ENCODE measurements at regions not wholly inside any gene's neighbourhood (a gene's known extent, or its start where the extent isn't known, plus 50 kb on each side); places are given as distances from the start of the nearest gene placed in this dataset.

GRCh38 chr4:164307262-164307661, 446.7 kb upstream of the SMIM31 start:
- TF ChIP-seq EZH2phosphoT487 (IDR thresholded peaks at IDR 0.05; ENCODE audit: low read length) (no peak), EZH2 (optimal IDR thresholded peaks at IDR 0.05; ENCODE audit: low read depth, low read length) (no peak)
- TF ChIP-seq, protein P1, sequence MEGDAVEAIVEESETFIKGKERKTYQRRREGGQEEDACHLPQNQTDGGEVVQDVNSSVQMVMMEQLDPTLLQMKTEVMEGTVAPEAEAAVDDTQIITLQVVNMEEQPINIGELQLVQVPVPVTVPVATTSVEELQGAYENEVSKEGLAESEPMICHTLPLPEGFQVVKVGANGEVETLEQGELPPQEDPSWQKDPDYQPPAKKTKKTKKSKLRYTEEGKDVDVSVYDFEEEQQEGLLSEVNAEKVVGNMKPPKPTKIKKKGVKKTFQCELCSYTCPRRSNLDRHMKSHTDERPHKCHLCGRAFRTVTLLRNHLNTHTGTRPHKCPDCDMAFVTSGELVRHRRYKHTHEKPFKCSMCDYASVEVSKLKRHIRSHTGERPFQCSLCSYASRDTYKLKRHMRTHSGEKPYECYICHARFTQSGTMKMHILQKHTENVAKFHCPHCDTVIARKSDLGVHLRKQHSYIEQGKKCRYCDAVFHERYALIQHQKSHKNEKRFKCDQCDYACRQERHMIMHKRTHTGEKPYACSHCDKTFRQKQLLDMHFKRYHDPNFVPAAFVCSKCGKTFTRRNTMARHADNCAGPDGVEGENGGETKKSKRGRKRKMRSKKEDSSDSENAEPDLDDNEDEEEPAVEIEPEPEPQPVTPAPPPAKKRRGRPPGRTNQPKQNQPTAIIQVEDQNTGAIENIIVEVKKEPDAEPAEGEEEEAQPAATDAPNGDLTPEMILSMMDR (IDR thresholded peaks at IDR 0.05; ENCODE audit: low read length): no peak
- no peaks in the 10 kb centered on the region for H3K9me2 ChIP-seq (replicated peaks; ENCODE audit: insufficient read depth, low read length)
- H3K4me1 ChIP-seq (ENCODE audit: low read length): no peaks in the 10 kb centered on the region
- no peak overlapping the region for H3K9ac ChIP-seq (ENCODE audit: low read length)
- H3K79me2 ChIP-seq (ENCODE audit: low read length): no peaks in the 10 kb centered on the region
- no peaks in the 10 kb centered on the region for H3F3A ChIP-seq (ENCODE audit: insufficient read depth, low read length)
- H2AFZ ChIP-seq (ENCODE audit: low read length): no peak overlapping the region
- no peaks in the 10 kb centered on the region for H3K9me3 ChIP-seq (replicated peaks; ENCODE audit: insufficient read depth, low read length)
- H3K36me3 ChIP-seq (replicated peaks; ENCODE audit: insufficient read depth, low read length): no peaks in the 10 kb centered on the region
- H4K20me1 ChIP-seq (ENCODE audit: insufficient read depth, low read length): no peaks in the 10 kb centered on the region
- no peak overlapping the region for H3K4me3 ChIP-seq (ENCODE audit: low read length)
- no peaks in the 10 kb centered on the region for H3K27me3 ChIP-seq (replicated peaks; ENCODE audit: insufficient read depth, low read length)
- H3K4me2 ChIP-seq (ENCODE audit: low read depth, low read length): no peak overlapping the region
- DNase-seq: no peak
- no peak overlapping the region for H3K27ac ChIP-seq (ENCODE audit: low read length)

- H3K4me2 ChIP-seq (ENCODE audit: low read depth, low read length): no peak overlapping the region
- H3K9ac ChIP-seq (ENCODE audit: low read length): no peak overlapping the region
- H3K27me3 ChIP-seq (replicated peaks; ENCODE audit: insufficient read depth, low read length): no peaks in the 10 kb centered on the region
- H3K4me1 ChIP-seq (ENCODE audit: low read length): no peaks in the 10 kb centered on the region
- H4K20me1 ChIP-seq (ENCODE audit: insufficient read depth, low read length): no peaks in the 10 kb centered on the region
- no peaks in the 10 kb centered on the region for H3K9me3 ChIP-seq (replicated peaks; ENCODE audit: insufficient read depth, low read length)
- no peak overlapping the region for H3K4me3 ChIP-seq (ENCODE audit: low read length)
- H3K9me2 ChIP-seq (replicated peaks; ENCODE audit: insufficient read depth, low read length): no peaks in the 10 kb centered on the region
- H3K36me3 ChIP-seq (replicated peaks; ENCODE audit: insufficient read depth, low read length): no peaks in the 10 kb centered on the region
- H3F3A ChIP-seq (ENCODE audit: insufficient read depth, low read length): no peaks in the 10 kb centered on the region
- no peak overlapping the region for H3K27ac ChIP-seq (ENCODE audit: low read length)
- no peak for DNase-seq
- H2AFZ ChIP-seq (ENCODE audit: low read length): no peak overlapping the region
- no peaks in the 10 kb centered on the region for H3K79me2 ChIP-seq (ENCODE audit: low read length)
- TF ChIP-seq, protein P1 (IDR thresholded peaks at IDR 0.05; ENCODE audit: low read length): no peak
- TF ChIP-seq EZH2 (optimal IDR thresholded peaks at IDR 0.05; ENCODE audit: low read depth, low read length) (no peak), EZH2phosphoT487 (IDR thresholded peaks at IDR 0.05; ENCODE audit: low read length) (no peak)
Observed at GRCh38 chr4:164312671-164313070, 441.3 kb upstream of the SMIM31 start.

GRCh38 chr4:164313853-164314252, 440.1 kb upstream of the SMIM31 start:
- no peaks in the 10 kb centered on the region for H4K20me1 ChIP-seq (ENCODE audit: insufficient read depth, low read length)
- DNase-seq: no peak
- no peaks in the 10 kb centered on the region for H3K4me1 ChIP-seq (ENCODE audit: low read length)
- no peak overlapping the region for H2AFZ ChIP-seq (ENCODE audit: low read length)
- no peak overlapping the region for H3K27ac ChIP-seq (ENCODE audit: low read length)
- no peak overlapping the region for H3K4me3 ChIP-seq (ENCODE audit: low read length)
- no peaks in the 10 kb centered on the region for H3K27me3 ChIP-seq (replicated peaks; ENCODE audit: insufficient read depth, low read length)
- H3K9me2 ChIP-seq (replicated peaks; ENCODE audit: insufficient read depth, low read length): no peaks in the 10 kb centered on the region
- no peaks in the 10 kb centered on the region for H3K36me3 ChIP-seq (replicated peaks; ENCODE audit: insufficient read depth, low read length)
- no peaks in the 10 kb centered on the region for H3K9me3 ChIP-seq (replicated peaks; ENCODE audit: insufficient read depth, low read length)
- H3K4me2 ChIP-seq (ENCODE audit: low read depth, low read length): no peak overlapping the region
- no peaks in the 10 kb centered on the region for H3F3A ChIP-seq (ENCODE audit: insufficient read depth, low read length)
- TF ChIP-seq, protein P1 (IDR thresholded peaks at IDR 0.05; ENCODE audit: low read length): no peak
- no peak for TF ChIP-seq EZH2phosphoT487 (IDR thresholded peaks at IDR 0.05; ENCODE audit: low read length)
- no peak for TF ChIP-seq EZH2 (optimal IDR thresholded peaks at IDR 0.05; ENCODE audit: low read depth, low read length)
- no peak overlapping the region for H3K9ac ChIP-seq (ENCODE audit: low read length)
- no peaks in the 10 kb centered on the region for H3K79me2 ChIP-seq (ENCODE audit: low read length)
